Astrocyte of the spinal cord (primary cell): ENCODE measurements at regions not wholly inside any gene's neighbourhood (a gene's known extent, or its start where the extent isn't known, plus 50 kb on each side); places are given as distances from the start of the nearest gene placed in this dataset.

Experiments used
- DNase-seq: peaks from one replicate; pipeline ENCODE4 v3.0.0; 2011; ENCODE audit warnings: low read depth, low spot score
- H3K4me3 ChIP-seq: 2 replicates; pipeline ENCODE4 v1.5.1; 2011; ENCODE audit warnings: low read depth, mild to moderate bottlenecking, low read length, moderate library complexity
- CTCF ChIP-seq: IDR thresholded peaks from 2 replicates; pipeline ENCODE4 v1.5.1; 2012; ENCODE audit warnings: low read depth, mild to moderate bottlenecking, low read length, inconsistent platforms
- in situ Hi-C: cut with HindIII; loops from 2 replicates; pipeline ENCODE4 v1.10.0; 2017; ENCODE audit warnings: low sequenced_read_pairs

GRCh38 chr18:1452821-1453220 is 548.1 kb downstream of the ADCYAP1 start:
- TF ChIP-seq CTCF = no peak
- no peak for DNase-seq
- in situ Hi-C loops = no loop called here
- no peak overlapping the region for H3K4me3 ChIP-seq

GRCh38 chr18:1455605-1456004 is 550.9 kb downstream of the ADCYAP1 start:
- H3K4me3 ChIP-seq = no peak overlapping the region
- no peak for DNase-seq
- TF ChIP-seq CTCF = no peak
- in situ Hi-C loops = no loop called here

GRCh38 chr18:1458547-1458946 is 553.9 kb downstream of the ADCYAP1 start:
- no peak for DNase-seq
- no peak overlapping the region for H3K4me3 ChIP-seq
- in situ Hi-C loops = no loop called here
- no peak for TF ChIP-seq CTCF

- in situ Hi-C loops = no loop called here
- TF ChIP-seq CTCF = no peak
- no peak for DNase-seq
- no peak overlapping the region for H3K4me3 ChIP-seq
Observed at GRCh38 chr18:1463981-1464380, 559.3 kb downstream of the ADCYAP1 start.

GRCh38 chr18:1464444-1465217 is 560.0 kb downstream of the ADCYAP1 start:
- H3K4me3 ChIP-seq = no peak overlapping the region
- TF ChIP-seq CTCF = no peak
- in situ Hi-C loops = no loop called here

GRCh38 chr18:1466035-1466434 is 561.4 kb downstream of the ADCYAP1 start:
- in situ Hi-C loops = no loop called here
- DNase-seq = no peak
- no peak overlapping the region for H3K4me3 ChIP-seq
- no peak for TF ChIP-seq CTCF

More at GRCh38 chr18:1464444-1465217, 560.0 kb downstream of the ADCYAP1 start:
- no peak for DNase-seq
